ENCODE measurements at regions not wholly inside any gene's neighbourhood (a gene's known extent, or its start where the extent isn't known, plus 50 kb on each side); places are given as distances from the start of the nearest gene placed in this dataset.
"Not testable (repeated sequence)": the region's sequence is repeated elsewhere in the genome, so short reads cannot be mapped to it uniquely, and the experiment has no call there.

DNA sequence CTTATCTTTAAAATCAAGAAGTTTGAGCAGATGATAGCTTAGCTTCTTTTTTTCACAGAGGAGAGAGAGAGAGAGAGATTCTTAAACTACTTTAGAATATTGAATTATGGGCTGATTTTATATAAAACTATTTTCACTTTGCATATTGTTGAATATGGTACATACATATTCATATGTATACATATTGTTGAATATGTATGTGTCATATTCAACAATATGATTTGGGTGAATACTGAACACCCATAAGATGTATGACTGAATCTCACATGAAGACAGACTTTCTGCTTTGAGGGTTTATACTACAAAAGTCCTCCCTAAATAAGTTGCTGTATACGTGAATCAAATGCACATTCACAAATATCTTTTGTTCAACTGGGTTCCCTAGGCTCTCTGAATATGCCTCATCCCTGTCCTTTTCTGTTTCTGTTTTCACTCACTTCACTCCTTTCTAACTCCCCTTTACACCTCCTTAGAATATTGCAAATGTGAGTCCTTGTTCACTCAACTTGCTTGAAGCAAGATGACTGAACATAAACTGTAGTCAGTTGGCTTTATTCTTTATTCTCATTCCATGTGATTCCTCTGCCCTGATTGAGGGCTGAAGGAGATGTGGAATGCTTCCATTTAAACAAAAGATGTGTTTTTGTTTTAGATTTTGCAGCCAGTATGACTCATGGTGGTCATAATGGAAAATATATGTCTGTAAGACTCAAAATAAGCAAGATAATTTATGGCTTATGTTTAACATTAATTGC lies 225.4 kb upstream of the DAB2 start:
- DNase-seq (ENCODE audit: low spot score), result no peak

DNA sequence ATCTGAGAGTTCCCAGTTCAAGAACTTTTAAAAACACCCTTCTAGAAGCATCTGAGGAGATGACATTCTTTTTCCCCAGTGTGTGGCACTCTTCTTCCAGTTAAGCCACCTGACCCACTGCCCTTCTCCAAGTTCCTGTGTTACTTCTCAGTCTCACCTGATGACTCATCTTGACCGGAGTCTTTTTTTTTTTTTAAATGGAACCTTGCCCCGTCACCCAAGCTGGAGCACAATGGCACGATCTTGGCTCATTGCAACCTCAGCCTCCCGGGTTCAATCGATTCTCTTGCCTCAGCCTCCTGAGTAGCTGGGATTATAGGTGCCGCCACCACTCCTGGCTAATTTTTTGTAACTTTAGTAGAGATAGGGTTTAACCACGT lies 224.1 kb upstream of the DAB2 start:
- DNase-seq (ENCODE audit: low spot score), result no peak

- no peak for DNase-seq (ENCODE audit: low spot score)
Observed at GRCh38 chr5:39648085-39648847, 223.5 kb upstream of the DAB2 start.

- DNase-seq (ENCODE audit: low spot score), result no peak
Observed at GRCh38 chr5:39640552-39640951, 215.8 kb upstream of the DAB2 start.

DNA sequence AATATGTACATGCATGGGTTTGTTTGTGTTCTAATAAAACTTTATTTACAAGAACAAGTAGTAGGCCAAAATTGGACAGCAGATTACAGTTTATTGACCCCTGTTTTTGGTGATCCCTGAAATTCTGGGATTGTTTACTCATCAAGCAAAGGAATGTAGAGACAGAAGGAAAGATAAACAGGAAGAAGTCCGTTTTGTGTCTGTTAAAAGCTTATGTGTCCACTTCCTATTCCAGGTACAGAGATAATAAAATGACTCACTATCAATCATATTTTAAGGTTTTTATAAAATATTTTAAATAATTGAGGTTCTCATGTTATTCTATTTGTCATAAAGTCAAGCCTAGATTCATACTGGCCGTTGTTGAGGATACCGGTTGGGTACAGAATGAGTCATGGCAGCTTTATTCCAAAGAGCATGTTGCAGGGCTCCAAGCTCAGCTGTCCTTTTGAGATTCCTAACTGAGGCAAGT lies 214.9 kb upstream of the DAB2 start:
- no peak for DNase-seq (ENCODE audit: low spot score)

GRCh38 chr5:39638813-39639212 lies 214.0 kb upstream of the DAB2 start:
- no peak for DNase-seq (ENCODE audit: low spot score)

DNA sequence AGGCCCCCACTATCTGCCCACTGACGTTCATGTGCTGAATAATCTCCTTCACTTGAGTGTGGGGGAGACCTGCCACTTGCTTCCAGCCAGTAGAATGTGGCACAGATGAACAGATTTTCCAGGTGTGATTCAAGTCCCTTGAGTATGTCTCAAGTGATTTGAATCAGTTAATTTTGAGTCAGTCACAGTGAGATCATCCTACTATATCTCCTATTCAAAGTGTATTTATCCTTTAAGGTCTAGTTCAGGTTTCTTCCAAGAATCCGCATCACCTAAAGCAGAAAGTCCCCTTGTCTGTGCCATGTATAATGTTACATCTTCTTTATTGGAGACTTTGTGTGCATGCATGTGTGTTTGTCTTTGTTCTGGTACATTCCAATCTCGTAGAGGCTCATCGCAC lies 208.3 kb upstream of the DAB2 start:
- DNase-seq (ENCODE audit: low spot score), result no peak

- DNase-seq (ENCODE audit: low spot score), result no peak
Observed at GRCh38 chr5:39631958-39632357, 207.2 kb upstream of the DAB2 start.

- no peak for DNase-seq (ENCODE audit: low spot score)
Observed at GRCh38 chr5:39629946-39630345, 205.2 kb upstream of the DAB2 start.

DNA sequence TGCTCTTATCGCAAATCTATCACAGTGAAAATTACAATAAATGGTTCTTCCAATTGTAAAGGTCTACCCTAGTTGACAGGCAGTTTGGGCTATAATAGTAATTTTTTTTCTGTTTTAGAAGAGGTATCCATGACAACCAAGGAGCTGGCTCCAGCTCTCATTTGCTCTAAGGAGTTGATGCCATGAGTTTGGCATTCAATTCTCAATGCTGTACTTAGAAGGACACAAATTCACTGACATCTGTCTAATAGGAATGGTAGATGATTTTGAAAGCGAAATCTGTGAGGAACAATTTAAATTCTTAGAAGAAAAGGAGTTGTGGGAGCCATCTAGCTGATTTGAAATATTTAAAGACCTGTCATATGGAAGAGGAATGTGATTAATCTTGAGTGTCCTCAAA lies 203.6 kb upstream of the DAB2 start:
- no peak for DNase-seq (ENCODE audit: low spot score)

DNA sequence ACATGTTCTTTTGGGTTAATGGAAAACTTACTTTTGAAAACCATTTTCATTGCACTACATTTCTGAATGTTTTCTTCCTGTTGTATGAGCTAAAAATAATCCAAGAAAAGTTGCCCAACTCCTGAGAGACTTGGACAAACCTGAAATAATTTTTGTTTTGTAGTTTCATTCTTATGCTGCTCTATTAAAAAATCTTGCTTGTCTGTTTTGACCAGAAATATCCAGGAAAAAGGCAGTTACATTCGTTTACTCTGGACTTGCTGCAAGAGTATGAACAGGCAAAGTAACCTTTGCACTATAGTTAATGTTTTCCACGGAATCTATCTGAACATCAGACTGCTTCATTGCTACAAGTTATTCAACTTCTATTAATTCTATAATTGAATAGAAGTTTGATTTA lies 200.1 kb upstream of the DAB2 start:
- DNase-seq (ENCODE audit: low spot score), result no peak

DNA sequence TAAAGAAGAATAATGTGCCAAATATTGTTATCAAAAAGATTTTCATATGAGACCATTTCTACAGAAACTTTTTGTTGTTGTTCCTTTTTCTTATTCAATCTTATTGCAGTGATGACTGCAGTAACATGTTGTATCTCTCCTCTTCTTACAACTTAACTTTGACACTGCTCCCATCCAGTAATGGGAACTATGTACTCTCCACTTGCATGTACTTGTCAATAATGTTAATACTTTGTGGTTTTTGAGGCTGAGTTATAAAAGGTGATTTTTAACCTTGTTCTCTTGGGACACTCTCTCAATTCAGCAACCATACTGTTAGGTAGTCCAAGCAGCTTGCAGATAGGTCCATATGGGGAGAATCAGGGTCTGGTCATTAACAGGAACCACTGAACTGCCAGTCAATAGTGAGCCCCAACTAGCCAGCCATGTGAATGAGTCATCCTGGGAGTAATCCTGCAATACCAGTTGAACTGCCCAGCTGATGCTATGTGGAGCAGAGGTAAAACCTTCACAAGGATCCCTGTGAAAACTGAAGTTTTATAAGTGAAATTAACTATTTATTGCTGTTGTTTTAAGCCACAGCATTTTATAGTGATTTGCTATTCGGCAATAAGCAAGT lies 199.6 kb upstream of the DAB2 start:
- no peak for DNase-seq (ENCODE audit: low spot score)

GRCh38 chr5:39623291-39623865 lies 198.6 kb upstream of the DAB2 start:
- DNase-seq (ENCODE audit: low spot score), result no peak

DNA sequence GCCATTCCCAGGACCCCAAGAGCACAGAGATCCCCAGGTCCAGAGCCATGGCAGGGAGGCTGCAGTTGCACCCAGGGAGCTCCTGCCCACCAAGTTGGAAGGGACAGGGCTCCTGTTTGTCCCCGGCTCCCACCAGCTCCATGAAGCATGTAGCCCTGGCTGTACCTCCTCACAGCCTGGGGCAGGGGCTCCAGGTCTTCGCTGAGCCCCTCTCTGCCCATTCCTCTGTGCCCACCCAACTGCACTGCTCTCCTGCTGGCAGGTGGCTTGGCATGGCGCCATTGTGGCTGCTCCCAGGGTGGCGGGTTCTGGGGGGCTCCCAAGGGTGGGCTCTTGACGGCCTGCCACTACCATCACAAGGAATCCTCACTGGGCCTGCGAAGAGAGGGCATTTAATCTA lies 197.5 kb upstream of the DAB2 start:
- DNase-seq (ENCODE audit: low spot score), result no peak

DNA sequence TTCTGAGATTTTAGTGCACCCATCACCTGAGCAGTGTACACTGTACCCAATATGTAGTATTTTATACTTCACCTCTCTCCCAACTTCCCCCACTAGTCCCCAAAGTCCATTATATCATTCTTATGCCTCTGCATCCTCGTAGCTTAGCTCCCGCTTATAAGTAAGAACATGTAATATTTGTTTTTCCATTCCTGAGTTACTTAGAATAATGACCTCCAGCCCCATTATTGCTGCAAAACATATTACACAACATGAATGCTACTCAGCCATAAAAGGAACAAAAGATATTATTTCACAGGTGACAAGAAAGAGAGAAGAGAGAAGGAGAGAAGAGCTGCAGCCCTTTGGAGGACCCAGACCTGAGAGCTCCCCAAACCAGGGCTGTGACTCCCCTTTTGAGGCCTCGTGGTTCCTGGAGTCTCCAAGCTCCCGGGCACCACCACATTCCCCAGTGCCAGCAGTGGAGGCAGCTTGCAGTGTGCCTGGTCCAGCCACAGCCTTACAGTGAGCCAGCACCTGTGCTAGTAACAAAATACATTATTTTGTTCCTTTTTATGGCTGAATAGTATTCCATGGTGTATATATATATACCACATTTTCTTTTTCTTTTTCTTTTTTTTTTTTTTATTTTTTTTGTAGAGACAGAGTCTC lies 194.5 kb upstream of the DAB2 start:
- no peak for DNase-seq (ENCODE audit: low spot score)

DNA sequence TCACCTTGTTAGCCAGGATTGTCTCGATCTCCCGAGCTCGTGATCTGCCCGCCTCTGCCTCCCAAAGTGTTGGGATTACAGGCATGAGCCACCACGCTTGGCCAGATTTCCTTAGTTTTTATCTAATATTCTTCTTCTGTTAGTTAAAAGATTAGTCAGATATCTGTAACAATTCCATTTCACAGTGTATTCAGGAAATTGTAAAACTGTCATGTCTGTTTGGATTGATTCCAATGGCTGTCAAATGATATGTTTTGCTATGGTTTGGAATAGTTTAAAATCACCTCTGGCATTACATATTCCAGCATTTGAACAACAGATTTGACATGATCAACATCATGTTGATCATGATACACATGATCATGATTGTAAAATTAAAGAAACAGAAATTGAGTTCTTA lies 193.6 kb upstream of the DAB2 start:
- DNase-seq (ENCODE audit: low spot score), result no peak

- no peak for DNase-seq (ENCODE audit: low spot score)
Observed at GRCh38 chr5:39616131-39616530, 191.4 kb upstream of the DAB2 start.

DNA sequence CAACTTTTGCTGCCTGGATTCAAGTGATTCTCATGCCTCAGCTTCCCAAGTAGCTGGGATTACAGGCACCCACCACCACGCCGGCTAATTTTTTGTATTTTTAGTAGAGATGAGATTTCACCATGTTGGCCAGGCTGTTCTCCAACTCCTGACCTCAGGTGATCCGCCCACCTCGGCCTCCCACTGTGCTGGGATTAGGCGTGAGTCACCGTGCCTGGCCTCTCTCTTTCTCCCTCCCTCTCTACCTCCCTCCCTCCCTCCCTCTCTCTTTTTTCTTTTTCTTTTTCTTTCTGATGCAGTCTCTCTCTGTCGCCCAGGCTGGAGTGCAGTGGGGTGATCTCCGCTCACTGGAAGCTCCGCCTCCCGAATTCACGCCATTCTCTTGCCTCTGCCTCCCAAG lies 186.3 kb upstream of the DAB2 start:
- not testable (repeated sequence) for DNase-seq (ENCODE audit: low spot score)

- no peak for DNase-seq (ENCODE audit: low spot score)
Observed at GRCh38 chr5:39608024-39608423, 183.2 kb upstream of the DAB2 start.

DNA sequence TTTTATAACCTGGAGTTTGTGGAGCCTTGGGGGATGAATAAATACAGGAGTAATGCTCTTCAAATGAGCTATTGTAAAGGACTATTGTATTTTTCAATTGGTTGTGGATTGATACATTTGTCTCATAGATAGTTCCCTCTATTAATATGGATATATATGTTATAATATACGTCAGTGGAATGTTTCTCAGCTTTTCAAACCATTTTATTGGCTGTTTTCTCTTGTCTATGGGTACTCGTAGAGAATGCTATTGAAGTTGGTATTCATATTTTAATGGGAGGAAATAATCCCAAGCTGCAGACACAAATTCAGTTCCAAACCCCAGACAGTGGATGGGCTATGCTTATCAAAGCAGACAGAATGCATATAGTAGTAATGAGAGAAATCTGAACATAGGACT lies 181.8 kb upstream of the DAB2 start:
- DNase-seq (ENCODE audit: low spot score), result no peak

GRCh38 chr5:39605588-39606575 lies 181.1 kb upstream of the DAB2 start:
- no peak for DNase-seq (ENCODE audit: low spot score)
